Cardiac septum (tissue), 1 donor: ENCODE measurements at regions not wholly inside any gene's neighbourhood (a gene's known extent, or its start where the extent isn't known, plus 50 kb on each side); places are given as distances from the start of the nearest gene placed in this dataset.

Source experiments
- DNase-seq: peaks from one replicate; pipeline ENCODE4 v3.0.0-alpha.2; 2020; ENCODE audit warnings: low spot score
- intact Hi-C: fragments of 100-400 bp; cut with DNase I; formaldehyde crosslinking; loops from one replicate; pipeline ENCODE4 v1.14.0; 2022
- donor health status: DM: no; HTN: no; CAD: no.

DNA sequence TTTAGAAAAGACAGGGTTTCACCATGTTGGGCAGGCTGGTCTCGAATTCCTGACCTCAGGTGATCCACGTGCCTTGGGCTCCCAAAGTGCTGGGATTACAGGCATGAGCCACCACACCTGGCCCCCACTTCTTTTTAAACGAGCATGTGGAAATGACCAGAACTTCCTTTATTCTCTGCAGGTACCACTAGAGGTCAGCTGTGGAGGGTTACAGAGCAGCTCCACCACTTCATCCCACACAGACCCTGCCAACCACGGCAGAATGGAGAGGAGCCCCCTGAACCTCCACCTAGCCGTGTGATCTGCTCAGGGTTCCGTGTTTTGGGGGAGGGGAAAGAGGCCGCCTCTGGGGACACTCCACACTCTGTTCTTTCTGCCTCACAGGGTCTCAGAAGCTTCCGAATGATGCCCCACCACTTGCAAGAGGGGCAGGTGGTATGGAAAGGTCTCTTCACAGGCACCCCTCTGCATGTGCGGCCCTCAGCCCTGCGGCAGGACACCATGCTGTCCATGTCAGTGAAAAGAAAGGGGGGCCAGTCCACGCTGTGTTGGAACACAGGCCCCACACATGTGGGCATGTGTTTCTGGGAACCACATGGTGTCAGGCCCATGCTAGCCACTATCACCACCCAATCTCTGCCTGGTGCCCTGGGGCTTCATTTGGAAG, 465.0 kb downstream of the TSHZ3 start:
- no peak for DNase-seq
- intact Hi-C loops, result no loop called here

DNA sequence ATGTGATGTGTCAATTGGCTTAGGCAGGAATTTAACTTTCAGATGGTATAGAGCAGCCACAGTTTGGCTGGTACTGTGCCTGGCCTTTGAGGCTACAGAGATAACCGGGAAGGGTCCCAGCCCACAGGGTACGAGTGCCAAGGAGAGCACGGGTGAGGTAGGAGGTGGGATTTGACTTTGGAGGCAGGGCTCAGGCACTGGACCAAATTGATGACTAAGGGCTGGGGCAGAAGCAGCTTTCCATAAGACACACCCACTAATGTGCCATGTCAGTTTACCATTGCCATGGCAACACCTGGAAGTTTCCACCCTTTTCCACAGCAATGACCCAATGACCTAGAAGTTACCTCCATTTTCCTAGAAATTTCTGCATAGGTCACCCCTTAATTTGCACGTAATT, 466.2 kb downstream of the TSHZ3 start:
- intact Hi-C loops, result no loop called here
- no peak for DNase-seq

DNA sequence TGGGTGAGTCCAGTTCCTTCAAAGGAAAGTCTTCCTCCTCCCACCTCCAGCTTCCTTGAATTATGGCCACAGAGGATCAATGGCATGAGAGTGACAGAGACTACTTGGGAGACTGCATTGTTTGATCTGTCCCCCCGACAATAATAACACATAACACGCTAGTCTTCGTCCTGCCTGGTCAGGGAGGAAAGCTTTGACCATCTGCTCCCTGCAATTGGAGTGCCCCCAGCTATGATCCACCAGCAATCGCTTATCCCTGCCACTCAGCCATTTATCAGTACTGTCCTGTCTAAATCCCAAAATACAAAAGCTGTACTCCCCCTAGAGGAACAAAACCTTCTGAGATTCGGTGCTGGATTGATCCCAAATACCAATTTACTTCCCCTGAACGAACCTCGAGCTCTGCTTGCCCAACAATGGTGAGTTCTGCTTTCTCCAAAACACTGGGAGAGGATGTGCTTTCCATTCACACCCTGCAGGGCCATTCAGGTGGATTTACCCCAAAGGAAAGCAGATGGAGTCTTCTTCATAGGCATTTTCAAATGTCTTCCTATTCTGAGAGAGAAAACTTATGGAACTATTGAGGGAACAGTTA, 466.7 kb downstream of the TSHZ3 start:
- no peak for DNase-seq
- intact Hi-C loops, result no loop called here

DNA sequence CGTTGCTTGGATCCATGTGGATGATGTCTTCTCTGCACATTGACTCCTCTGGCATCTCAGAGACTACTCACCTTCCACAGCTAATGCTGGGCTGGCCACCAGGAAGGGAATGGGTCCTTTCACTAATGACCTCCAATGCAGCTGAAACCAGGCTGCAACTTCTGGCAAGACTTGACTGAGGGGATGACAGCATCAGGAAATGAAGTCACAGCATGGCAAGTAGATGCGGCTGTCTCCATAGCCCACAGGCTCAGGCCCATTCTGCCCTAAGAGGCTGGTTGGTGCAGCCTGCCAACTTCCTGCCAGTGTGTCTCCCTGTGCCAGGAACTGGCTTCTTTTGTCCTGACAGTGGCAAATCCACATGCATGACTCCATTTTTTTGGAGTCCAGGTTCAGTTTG, 467.3 kb downstream of the TSHZ3 start:
- DNase-seq, result no peak
- intact Hi-C loops, result no loop called here

DNA sequence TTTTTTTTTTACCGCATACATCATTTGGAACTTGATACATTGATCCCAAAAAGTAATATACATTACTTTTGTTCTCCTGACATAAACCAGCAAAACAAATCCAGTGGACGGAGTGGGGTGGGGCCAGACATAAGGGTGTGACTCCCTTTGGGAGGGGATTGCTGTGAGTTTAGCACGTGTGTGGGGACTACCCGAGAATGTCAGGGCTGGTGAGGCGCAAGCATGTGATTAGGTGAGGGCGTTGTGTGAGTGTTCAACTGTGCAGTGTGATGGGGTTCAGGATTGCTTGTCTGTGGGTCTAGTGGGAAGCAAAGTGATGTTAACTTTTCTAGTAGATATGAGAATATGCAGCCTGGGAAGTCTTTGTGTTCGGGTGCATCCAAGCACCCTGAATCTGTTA, 468.0 kb downstream of the TSHZ3 start:
- intact Hi-C loops, result no loop called here
- DNase-seq, result no peak

DNA sequence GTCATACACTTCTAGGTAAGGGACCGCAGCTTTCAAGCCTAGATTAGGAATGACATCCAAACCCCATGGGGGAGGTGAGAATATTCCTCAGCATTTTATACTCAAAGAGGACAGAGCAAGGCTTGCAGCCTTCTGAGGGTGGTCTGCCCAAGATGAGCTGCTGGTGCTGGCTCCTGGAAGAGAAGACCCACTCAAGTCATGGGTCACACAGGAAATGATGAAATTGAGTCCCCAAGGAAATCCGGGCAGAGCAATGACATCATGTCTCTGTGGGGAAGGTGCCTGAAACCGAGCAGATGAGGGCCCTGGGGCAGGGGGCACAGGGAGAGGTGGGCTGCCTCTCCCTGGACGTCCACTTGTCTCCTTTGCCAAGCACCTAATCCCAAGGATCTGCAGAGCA, 468.7 kb downstream of the TSHZ3 start:
- intact Hi-C loops, result no loop called here
- no peak for DNase-seq

DNA sequence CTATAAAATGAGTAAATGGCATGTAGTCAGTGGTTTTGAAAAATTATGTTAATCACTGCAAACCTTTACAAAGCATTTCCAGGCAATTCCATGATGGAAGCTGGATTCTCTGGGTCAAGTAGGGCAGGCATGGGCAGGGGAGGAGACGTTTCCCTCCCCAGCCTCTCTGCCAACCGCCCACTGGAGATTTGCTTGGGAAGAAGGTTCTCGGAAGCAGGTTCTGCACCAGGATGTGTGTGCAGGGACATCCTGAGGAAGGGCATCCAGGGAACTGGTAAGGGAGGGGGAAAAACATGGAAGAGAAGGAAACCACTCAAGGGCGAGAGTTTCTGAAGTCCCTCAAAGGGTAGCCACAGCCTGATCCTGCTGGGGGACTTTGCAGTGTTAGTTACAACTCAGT, 469.1 kb downstream of the TSHZ3 start:
- intact Hi-C loops, result no loop called here

DNA sequence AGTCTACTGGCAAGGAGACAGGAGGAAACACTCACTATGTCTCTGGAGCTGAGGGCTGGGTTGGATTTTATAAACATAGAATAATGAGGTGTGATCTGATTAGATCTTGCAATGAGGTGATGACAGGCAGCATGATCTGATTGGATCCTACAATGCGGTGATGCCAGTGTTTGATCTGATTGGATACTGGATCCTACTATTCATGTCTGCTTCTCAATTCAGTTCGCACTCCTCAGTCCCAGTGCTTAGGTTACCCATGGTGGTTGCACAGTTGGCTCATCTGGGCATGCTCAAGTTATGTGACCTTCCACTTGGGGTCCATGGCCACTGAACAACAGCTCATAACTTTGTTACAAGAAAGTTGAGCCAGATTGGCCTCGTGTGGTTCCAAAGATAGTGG, 469.5 kb downstream of the TSHZ3 start:
- intact Hi-C loops, result no loop called here

More for the DNA sequence above, 469.1 kb downstream of the TSHZ3 start:
- DNase-seq, result no peak

DNA sequence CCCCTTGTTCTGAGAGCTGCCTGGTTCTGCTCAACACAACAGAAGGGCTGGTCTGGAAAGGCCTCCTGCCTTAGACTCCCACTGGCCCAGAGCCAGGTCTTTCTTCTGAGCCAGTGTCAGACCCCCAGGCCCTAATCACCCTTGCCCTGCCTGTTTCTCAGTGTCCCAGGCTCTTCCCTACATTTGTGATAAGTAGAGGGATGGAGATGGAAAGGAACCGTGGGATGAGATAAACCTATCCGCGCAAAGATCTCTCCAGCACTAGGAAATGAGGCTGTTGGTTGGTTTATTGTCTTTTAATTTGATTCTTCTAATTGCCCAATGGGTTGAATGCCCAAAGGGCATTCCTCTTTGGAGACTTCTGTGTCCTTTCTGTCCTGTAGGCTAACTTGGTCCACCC, 470.0 kb downstream of the TSHZ3 start:
- intact Hi-C loops, result no loop called here

More for the DNA sequence above, 469.5 kb downstream of the TSHZ3 start:
- DNase-seq, result no peak

DNA sequence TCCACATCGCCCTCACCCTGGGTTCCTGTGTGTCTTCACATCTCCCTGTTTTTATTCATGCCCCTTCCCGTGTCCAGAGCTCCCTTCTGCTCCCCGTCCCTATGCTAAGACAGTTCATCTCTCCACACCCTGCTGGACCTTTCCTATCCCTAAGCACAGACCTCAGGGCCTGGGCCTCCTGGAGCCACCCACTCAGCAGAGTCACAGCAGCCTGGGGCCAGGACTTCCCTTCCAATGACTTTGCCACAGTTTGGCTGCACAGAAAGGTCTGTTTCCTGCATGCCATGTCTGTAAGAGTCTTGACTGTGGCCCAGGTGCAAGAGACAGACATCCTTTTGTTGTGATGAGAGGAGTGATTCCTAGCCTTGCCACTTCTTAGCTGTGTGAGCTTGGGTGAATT, 470.7 kb downstream of the TSHZ3 start:
- no peak for DNase-seq
- intact Hi-C loops, result no loop called here

More for the DNA sequence above, 470.0 kb downstream of the TSHZ3 start:
- DNase-seq, result no peak

DNA sequence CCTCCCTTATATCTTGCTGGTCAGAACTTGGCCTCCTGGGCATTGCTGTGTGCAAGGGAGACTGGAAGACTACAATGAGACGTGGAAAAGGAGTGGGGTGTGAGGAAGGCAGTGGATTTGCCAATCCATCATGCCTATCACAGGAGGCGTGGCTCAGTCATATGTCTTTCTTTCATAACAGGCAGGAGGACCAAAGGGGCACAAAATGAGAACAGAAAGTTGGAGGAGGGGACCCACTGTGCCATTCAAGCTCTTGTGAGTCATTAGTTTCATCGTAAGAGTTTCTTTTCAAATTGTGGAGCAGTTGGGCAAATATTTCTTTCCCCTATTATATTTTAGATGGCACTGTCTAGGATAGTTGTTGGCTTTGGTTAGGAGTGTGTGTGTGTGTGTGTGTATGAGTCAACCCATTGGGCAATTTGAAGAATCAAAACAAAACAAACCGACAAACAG, 471.5 kb downstream of the TSHZ3 start:
- DNase-seq, result no peak
- intact Hi-C loops, result no loop called here

DNA sequence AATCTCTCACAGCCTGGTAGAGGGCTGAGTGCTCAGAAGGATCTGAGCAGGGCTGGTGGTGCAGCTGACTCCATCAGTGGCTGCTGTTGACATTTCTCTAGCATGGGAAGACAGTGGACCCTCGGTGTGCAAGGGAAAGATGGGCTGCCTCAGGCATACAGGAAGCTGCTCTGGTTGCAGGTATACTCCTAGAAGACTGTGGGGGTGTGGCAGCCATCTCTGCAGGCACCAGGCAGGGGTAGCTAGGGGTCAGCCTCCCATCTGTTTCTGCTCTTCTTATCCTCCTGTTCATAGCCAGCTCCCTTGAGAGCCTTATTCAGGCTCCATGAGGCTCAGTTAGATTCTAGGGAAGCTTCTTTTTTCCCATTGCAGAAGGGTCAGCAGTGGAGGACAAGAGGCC, 475.5 kb downstream of the TSHZ3 start:
- DNase-seq, result no peak
- intact Hi-C loops, result no loop called here

DNA sequence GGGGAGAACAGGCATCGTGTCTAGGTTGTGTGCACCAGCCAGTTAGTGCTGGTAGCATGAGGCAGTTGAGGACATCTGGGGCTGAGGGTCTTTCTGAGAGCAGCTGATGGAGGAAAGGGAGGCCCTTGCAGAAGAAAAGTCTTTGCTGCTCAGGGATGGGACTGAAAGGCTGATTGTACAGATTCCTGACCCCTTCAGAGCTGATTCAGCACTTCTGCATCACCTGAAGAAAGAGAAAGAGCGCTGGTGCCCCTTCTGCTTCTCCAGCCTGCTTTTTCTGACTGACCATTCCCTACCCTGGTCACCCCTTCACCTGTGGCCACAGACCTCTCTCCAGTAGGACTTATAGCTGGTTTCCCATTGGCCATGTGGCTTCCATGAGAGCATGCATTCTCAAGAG, 476.2 kb downstream of the TSHZ3 start:
- no peak for DNase-seq
- intact Hi-C loops, result no loop called here

DNA sequence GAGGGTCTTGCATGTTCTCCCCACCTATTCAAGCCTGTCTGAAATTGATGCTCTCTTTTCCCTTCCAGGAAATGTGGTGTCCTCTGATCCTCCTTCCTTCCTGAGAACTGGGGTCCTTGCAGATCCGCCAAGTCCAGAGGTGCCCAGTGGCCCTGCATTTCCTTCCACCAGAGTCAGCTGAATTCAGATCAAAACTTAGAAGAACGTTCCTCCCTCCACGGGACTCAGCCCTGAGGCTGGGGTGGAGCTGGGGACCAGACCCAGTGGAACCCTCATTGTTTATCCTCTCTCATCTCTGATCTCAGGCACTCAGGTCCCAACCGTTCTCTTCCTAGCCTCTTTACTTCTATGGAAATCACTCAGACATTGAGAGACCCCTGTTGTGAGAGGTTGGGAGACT, 477.3 kb downstream of the TSHZ3 start:
- intact Hi-C loops, result no loop called here
- no peak for DNase-seq

DNA sequence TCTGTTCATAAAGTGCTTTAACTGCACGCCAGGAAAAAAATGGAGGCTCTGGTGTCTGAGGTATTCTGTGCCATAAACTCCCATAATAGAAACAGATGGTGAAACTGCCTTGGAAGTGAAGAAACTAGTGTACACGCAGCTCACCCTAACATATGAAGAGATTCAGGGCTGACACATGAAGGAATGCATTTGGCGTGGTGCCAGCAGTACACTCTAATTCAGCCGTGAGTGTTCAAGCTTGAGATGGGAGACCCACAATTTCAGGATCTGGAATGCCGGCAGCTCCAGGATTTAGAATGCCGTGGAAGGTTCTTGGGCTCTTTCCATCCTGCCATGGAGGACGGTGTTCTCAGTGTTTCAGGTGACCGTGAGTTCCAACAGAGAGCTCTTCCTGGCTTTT, 478.4 kb downstream of the TSHZ3 start:
- intact Hi-C loops, result no loop called here
- DNase-seq, result no peak

DNA sequence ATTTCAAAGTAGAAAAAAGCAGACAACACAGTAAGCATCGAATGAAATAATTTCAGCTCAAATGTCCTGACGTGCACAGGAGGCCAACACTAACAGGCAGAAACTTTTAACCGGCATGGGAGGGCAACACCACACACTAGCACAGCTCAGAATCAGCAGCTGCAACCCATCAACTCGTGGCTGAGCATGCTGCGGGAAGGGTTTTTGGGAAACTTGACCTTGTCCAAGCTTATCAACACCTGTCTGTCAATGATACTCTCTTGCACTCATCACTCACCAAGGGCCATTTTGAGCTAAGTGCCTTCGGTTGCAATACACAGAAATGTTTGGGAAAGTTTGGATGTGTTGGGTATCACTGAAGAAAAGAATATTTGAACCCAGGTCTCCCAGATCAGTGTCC, 483.7 kb downstream of the TSHZ3 start:
- DNase-seq, result no peak
- intact Hi-C loops, result no loop called here

DNA sequence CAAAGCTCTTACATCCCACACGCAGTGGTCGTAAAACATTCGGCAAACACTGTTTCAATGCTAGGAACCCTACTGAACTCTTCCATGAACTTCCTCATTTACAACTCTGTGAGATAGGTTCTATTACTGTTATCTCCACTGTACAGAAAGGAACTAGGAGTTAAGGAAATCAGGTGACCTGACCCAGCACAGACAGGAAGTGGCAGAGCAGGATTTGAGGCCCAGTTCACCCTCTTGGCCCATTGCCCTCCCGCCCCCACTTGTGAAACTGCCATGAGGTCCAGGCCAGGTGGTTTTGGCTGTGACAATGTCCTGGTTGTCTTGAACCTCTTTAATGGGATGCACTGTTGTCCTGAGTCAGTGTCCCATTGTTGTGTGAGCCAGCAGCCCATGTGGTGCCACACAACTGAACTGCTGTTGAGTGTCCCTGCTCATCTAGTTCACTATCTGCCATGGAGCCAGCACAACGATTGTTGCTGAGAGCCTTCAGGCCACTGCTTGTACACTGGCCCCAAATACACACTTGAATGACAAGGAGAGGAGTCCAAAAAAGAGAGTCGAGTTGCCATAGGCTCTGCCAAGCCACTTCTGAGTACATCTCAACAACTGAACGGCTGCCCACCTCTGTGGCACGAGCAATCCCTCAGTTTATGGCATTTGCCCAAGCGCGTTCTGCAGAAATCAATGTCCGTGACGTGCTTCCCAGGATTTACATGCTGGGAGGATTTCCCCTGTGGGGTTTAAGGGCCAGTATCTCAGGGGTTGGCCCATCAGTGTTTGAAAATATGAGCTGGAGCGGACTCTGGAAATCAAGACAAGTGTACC, 484.6 kb downstream of the TSHZ3 start:
- intact Hi-C loops, result no loop called here
- no peak for DNase-seq

DNA sequence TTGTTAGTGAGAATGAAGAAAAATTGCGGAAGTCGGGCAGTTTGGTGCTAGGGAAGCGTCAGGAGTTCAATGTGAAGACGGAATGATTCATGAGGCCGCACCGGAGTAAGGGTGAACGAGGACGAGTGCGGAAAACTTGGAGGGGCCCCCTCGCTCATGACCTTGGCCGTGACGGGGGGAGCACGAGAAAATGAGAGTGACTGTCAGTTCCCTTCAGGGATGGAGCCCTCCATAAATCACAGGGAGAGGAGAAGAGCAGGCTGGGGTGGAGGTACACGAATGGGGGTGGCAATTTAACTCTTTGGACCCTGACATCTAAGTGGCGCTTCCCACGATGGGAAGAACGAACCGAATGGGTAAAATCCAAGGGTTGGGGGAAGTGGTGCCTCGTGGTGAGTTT, 486.4 kb downstream of the TSHZ3 start:
- no peak for DNase-seq
- intact Hi-C loops, result no loop called here

DNA sequence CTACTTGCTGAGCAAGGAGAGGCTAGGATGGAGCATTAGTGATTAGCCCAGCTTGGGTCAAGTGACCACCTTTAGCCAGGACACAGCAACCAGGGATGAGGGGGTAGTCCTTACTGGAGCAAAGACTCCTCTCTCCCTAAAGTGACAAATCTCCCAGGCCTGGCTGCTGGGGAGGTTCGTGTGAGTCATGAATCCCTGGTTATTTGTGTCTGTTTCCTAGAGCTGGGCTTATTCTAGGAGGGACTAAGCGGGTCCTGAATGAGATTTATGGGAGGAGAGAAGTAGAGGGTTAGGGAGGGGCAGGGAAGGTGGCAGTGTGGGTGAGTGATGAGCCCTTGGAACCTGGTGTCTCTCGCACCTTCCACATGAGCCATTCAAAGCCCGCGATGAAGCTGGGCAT, 487.3 kb downstream of the TSHZ3 start:
- intact Hi-C loops, result no loop called here
- DNase-seq, result no peak

DNA sequence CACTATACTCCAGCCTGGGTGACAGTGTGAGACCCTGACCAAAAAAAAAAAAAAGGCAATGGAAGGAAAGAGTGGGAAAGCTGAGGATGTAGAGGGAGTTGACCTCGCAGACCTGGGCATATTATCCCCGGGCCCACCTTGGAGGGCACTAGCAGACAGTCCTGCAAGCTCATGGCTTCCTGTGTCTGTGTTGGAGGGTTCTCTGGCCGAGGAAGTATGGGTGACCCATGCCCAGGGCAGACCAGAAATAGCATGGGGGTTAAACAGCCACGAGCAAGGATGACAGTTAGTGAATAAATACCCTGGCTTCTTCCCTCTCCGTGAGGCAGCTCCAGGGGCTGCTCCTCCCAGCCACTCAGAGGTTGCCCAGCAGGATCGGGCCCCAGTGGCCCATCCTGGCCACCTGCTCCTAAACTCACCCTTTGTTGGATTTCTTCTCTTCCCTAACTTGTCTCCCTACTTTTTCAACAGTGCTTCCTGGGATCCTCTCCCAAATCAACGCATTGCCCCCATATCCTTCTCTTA, 485.8 kb downstream of the ZNF536 start:
- intact Hi-C loops, result no loop called here
- DNase-seq, result no peak

DNA sequence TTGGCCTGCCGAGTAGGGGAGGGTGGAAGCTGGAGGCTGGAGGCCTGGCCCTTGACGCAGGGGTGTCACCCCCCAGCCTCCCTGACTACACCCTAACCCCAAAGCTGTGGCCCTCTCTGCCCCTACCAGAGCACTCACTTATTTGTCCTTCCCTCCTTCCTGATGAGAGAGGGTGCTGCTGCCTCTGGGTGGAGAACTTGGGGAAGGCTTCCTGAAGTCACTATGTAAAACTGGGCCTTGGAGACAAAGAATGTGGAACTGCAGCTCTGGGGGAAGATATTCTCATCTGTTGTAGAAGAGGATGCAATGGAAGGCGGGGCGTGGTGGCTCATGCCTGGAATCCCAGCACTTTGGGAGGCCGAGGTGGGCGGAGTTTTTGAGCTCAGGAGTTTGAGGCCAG, 485.2 kb downstream of the ZNF536 start:
- DNase-seq, result no peak

More for the DNA sequence above, 485.2 kb downstream of the ZNF536 start:
- intact Hi-C loops, result no loop called here
